WTC11 (cell line): ENCODE measurements at regions not wholly inside any gene's neighbourhood (a gene's known extent, or its start where the extent isn't known, plus 50 kb on each side); places are given as distances from the start of the nearest gene placed in this dataset.

ENCODE experiments used
- ATAC-seq: fragments of 200-7000 bp; cut with Tn5 transposase; 2 replicates; pipeline ENCODE4 v1.10.0; 2021; ENCODE audit warnings: mild to moderate bottlenecking, moderate library complexity
- CTCF ChIA-PET: fragments of 300-600 bp; sonication (Branson Sonifier 250); formaldehyde crosslinking; loops from one replicate; lab custom pipeline; 2021; ENCODE audit warnings: antibody characterized with exemption; lab: Charles Lee
- POLR2A ChIA-PET: fragments of 350-600 bp; sonication (Branson Sonifier 250); formaldehyde crosslinking; loops from one replicate; lab custom pipeline; 2021; ENCODE audit warnings: antibody characterized with exemption; lab: Charles Lee
- DNase-seq: peaks from one replicate; pipeline ENCODE4 v3.0.0; 2021; ENCODE audit warnings: low spot score
- H3K27ac Mint-ChIP-seq: 2 replicates; pipeline ENCODE4 v1.8.0; 2021; ENCODE audit warnings: mixed read lengths
- H3K27me3 Mint-ChIP-seq: 2 replicates; pipeline ENCODE4 v1.8.0; 2021; ENCODE audit warnings: low read depth, mild to moderate bottlenecking, moderate library complexity, mixed read lengths
- H3K36me3 Mint-ChIP-seq: 2 replicates; pipeline ENCODE4 v1.8.0; 2021; ENCODE audit warnings: mixed read lengths
- H3K4me1 Mint-ChIP-seq: 2 replicates; pipeline ENCODE4 v1.8.0; 2022; ENCODE audit warnings: mixed read lengths
- H3K4me3 Mint-ChIP-seq: 2 replicates; pipeline ENCODE4 v1.8.0; 2021; ENCODE audit warnings: mild to moderate bottlenecking, moderate library complexity, mixed read lengths
- H3K9me3 Mint-ChIP-seq: 2 replicates; pipeline ENCODE4 v1.8.0; 2021; ENCODE audit warnings: mixed read lengths
- CBFB ChIP-seq: sonication (generic); formaldehyde crosslinking; IDR thresholded peaks from 2 replicates; pipeline ENCODE4 v1.8.1; 2022; ENCODE audit warnings: mild to moderate bottlenecking, low read depth, missing genetic modification reagents
- ELF4 ChIP-seq: sonication (generic); formaldehyde crosslinking; IDR thresholded peaks from 2 replicates; pipeline ENCODE4 v1.8.1; 2022; ENCODE audit warnings: low read depth, mild to moderate bottlenecking, moderate library complexity, missing genetic modification reagents
- ESRRA ChIP-seq: sonication (generic); formaldehyde crosslinking; IDR thresholded peaks from 2 replicates; pipeline ENCODE4 v1.8.1; 2022; ENCODE audit warnings: mild to moderate bottlenecking, missing genetic modification reagents, borderline replicate concordance
- FOXJ3 ChIP-seq: sonication (generic); formaldehyde crosslinking; IDR thresholded peaks from 2 replicates; pipeline ENCODE4 v1.9.0; 2021; ENCODE audit warnings: missing genetic modification reagents, mild to moderate bottlenecking, borderline replicate concordance
- GABPB1 ChIP-seq: sonication (generic); formaldehyde crosslinking; IDR thresholded peaks from 2 replicates; pipeline ENCODE4 v1.8.1; 2023; ENCODE audit warnings: mild to moderate bottlenecking, missing genetic modification reagents
- GTF2I ChIP-seq: fragments of 250-450 bp; sonication (Bioruptor Pico); conservative IDR thresholded peaks from 2 replicates; pipeline ENCODE4 v1.4.0; 2021; ENCODE audit warnings: mild to moderate bottlenecking
- JUN ChIP-seq: sonication (generic); formaldehyde crosslinking; IDR thresholded peaks from 2 replicates; pipeline ENCODE4 v1.8.0; 2023; ENCODE audit warnings: mild to moderate bottlenecking, missing genetic modification reagents
- MXD4 ChIP-seq: fragments of 250-450 bp; sonication (Bioruptor Pico); IDR thresholded peaks from 2 replicates; pipeline ENCODE4 v1.8.0; 2021; ENCODE audit warnings: mild to moderate bottlenecking, moderate library complexity, borderline replicate concordance
- MYBL2 ChIP-seq: sonication (generic); formaldehyde crosslinking; IDR thresholded peaks from 2 replicates; pipeline ENCODE4 v1.8.1; 2023; ENCODE audit warnings: mild to moderate bottlenecking, moderate library complexity, missing genetic modification reagents
- NFYB ChIP-seq: sonication (generic); formaldehyde crosslinking; conservative IDR thresholded peaks from 2 replicates; pipeline ENCODE4 v1.8.0; 2022; ENCODE audit warnings: low read depth, missing genetic modification reagents
- NR2C2 ChIP-seq: sonication (generic); formaldehyde crosslinking; IDR thresholded peaks from 2 replicates; pipeline ENCODE4 v1.8.0; 2022; ENCODE audit warnings: mild to moderate bottlenecking, missing genetic modification reagents
- NR3C1 ChIP-seq: sonication (generic); formaldehyde crosslinking; conservative IDR thresholded peaks from 2 replicates; pipeline ENCODE4 v1.8.1; 2023; ENCODE audit warnings: low read depth, mild to moderate bottlenecking, missing genetic modification reagents
- SMAD3 ChIP-seq: sonication (generic); formaldehyde crosslinking; IDR thresholded peaks from 2 replicates; pipeline ENCODE4 v1.8.0; 2022; ENCODE audit warnings: missing genetic modification reagents, mild to moderate bottlenecking, borderline replicate concordance
- SOX15 ChIP-seq: fragments of 250-450 bp; sonication (Bioruptor Pico); IDR thresholded peaks from 2 replicates; pipeline ENCODE4 v1.9.0; 2021; ENCODE audit warnings: mild to moderate bottlenecking
- SP1 ChIP-seq: sonication (generic); formaldehyde crosslinking; conservative IDR thresholded peaks from 2 replicates; pipeline ENCODE4 v1.8.1; 2022; ENCODE audit warnings: missing genetic modification reagents
- TEAD1 ChIP-seq: sonication (generic); formaldehyde crosslinking; IDR thresholded peaks from 2 replicates; pipeline ENCODE4 v1.8.0; 2022; ENCODE audit warnings: mild to moderate bottlenecking, missing genetic modification reagents
- ZNF219 ChIP-seq: sonication (generic); formaldehyde crosslinking; IDR thresholded peaks from 2 replicates; pipeline ENCODE4 v1.8.0; 2023; ENCODE audit warnings: missing genetic modification reagents, mild to moderate bottlenecking, borderline replicate concordance
- ZNF416 ChIP-seq: fragments of 250-450 bp; sonication (Bioruptor Pico); IDR thresholded peaks from 2 replicates; pipeline ENCODE4 v1.9.0; 2021; ENCODE audit warnings: mild to moderate bottlenecking, inconsistent platforms
- TF ChIP-seq, protein P1 (sequence below): fragments of 250-450 bp; sonication (Bioruptor Pico); IDR thresholded peaks from 2 replicates; pipeline ENCODE4 v1.9.0; 2021; ENCODE audit warnings: mild to moderate bottlenecking
- TF ChIP-seq, protein P2 (sequence below): fragments of 250-450 bp; sonication (Bioruptor Pico); IDR thresholded peaks from 2 replicates; pipeline ENCODE4 v1.9.0; 2021; ENCODE audit warnings: moderate library complexity, mild to moderate bottlenecking, inconsistent platforms, borderline replicate concordance
- TF ChIP-seq, protein P3 (sequence below): sonication (generic); formaldehyde crosslinking; conservative IDR thresholded peaks from 2 replicates; pipeline ENCODE4 v1.8.1; 2022; ENCODE audit warnings: mild to moderate bottlenecking, missing genetic modification reagents
- TF ChIP-seq, protein P4 (sequence below): sonication (generic); formaldehyde crosslinking; IDR thresholded peaks from 2 replicates; pipeline ENCODE4 v1.8.1; 2022; ENCODE audit warnings: mild to moderate bottlenecking, moderate library complexity, missing genetic modification reagents
- TF ChIP-seq, protein P5 (sequence below): sonication (generic); formaldehyde crosslinking; IDR thresholded peaks from 2 replicates; pipeline ENCODE4 v1.8.1; 2022; ENCODE audit warnings: mild to moderate bottlenecking, missing genetic modification reagents, moderate library complexity, borderline replicate concordance
- TF ChIP-seq, protein P6 (sequence below): fragments of 250-450 bp; sonication (Bioruptor Pico); IDR thresholded peaks from 2 replicates; pipeline ENCODE4 v2.1.2; 2022; ENCODE audit warnings: mild to moderate bottlenecking, moderate library complexity

DNA sequence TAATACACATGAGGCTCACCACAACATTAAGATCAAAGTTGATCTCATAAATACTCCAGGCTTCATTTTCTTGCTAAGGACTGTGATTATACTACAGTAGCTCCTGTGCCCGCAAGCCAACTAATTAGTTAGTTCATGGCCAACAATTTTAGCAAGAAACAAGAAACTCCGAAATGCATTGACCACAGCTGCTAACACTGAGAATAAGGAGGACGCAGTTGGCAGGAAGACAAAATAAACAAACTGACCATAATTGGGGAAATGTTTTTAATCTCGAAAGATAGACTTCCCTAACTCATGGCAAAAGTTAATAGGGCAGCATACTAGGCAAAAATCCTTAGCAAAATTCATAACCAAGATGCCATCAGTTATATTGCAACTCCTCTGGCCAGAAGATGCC, 115.5 kb upstream of the SPEF2 start:
- DNase-seq (no peak), ATAC-seq (no peak)
- peaks cover 17% of the 10 kb centered on the region for H3K36me3 Mint-ChIP-seq
- H3K27ac Mint-ChIP-seq, result no peak overlapping the region
- no peaks in the 10 kb centered on the region; the same call in 1 of the 2 replicates for H3K27me3 Mint-ChIP-seq
- no peaks in the 10 kb centered on the region for H3K4me1 Mint-ChIP-seq
- TF ChIP-seq, protein P1, sequence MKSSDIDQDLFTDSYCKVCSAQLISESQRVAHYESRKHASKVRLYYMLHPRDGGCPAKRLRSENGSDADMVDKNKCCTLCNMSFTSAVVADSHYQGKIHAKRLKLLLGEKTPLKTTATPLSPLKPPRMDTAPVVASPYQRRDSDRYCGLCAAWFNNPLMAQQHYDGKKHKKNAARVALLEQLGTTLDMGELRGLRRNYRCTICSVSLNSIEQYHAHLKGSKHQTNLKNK, result no peak
- TF ChIP-seq FOXJ3 (no peak), SMAD3 (CRISPR knock-in tag) (no peak), NR2C2 (no peak), ZNF219 (CRISPR knock-in tag) (no peak)
- TF ChIP-seq, protein P2, sequence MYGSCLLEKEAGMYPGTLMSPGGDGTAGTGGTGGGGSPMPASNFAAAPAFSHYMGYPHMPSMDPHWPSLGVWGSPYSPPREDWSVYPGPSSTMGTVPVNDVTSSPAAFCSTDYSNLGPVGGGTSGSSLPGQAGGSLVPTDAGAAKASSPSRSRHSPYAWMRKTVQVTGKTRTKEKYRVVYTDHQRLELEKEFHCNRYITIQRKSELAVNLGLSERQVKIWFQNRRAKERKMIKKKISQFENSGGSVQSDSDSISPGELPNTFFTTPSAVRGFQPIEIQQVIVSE (CRISPR knock-in tag), result no peak
- TF ChIP-seq, protein P3, sequence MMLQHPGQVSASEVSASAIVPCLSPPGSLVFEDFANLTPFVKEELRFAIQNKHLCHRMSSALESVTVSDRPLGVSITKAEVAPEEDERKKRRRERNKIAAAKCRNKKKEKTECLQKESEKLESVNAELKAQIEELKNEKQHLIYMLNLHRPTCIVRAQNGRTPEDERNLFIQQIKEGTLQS, result no peak
- ChIA-PET POLR2A (no interaction called here), CTCF (no interaction called here)
- no peak overlapping the region for H3K4me3 Mint-ChIP-seq
- peaks cover 37% of the 10 kb centered on the region for H3K9me3 Mint-ChIP-seq

DNA sequence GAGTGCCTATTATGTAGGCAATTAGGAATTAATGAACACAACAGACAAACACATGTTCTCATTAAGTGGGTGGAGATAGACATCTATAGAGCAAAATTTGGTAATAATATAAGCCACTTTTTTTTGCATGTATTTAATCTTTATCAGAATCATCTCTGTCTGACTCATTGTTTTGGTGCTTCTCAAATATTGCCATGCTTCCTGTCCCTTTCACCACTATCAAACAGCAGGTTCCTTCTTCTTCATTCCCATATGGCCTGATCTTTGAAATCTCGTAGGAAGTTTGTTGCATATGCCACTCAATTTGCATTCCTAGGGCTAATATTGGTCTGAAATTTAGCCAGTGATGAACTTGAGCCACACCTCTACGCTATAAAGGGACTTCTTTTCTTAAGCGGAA, 128.9 kb upstream of the SPEF2 start:
- POLR2A ChIA-PET, result no interaction called here
- TF ChIP-seq GTF2I (CRISPR knock-in tag) (no peak), TEAD1 (CRISPR knock-in tag) (no peak), SOX15 (CRISPR knock-in tag) (no peak), SP1 (CRISPR knock-in tag) (no peak), ELF4 (CRISPR knock-in tag) (no peak)
- TF ChIP-seq, protein P4, sequence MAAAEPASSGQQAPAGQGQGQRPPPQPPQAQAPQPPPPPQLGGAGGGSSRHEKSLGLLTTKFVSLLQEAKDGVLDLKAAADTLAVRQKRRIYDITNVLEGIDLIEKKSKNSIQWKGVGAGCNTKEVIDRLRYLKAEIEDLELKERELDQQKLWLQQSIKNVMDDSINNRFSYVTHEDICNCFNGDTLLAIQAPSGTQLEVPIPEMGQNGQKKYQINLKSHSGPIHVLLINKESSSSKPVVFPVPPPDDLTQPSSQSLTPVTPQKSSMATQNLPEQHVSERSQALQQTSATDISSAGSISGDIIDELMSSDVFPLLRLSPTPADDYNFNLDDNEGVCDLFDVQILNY (CRISPR knock-in tag), result no peak
- ATAC-seq, result no peak
- Mint-ChIP-seq H3K4me3 (no peak overlapping the region), H3K9me3 (peaks cover 7% of the 10 kb centered on the region), H3K36me3 (no peaks in the 10 kb centered on the region), H3K27me3 (no peaks in the 10 kb centered on the region), H3K27ac (no peak overlapping the region), H3K4me1 (peaks cover 31% of the 10 kb centered on the region)
- no peak for DNase-seq
- CTCF ChIA-PET, result no interaction called here

DNA sequence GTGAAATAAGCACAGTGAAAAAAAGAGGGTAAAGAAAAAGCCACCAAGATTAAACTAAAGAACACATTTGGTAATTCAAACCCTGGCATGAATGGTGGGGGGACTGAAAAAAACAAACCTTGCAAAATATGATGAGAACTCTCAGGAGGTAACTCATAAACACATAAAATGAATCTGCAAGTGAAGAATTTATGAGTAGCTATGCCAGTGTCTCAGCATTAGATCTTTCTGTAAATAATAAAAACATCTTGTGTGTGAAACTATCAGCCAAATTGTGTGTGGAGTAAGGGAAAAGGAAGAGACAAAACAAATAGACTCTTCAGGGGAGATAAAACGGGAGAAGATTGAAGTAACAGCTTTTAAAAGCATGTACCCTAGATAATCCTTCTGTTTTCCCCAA, 129.6 kb upstream of the SPEF2 start:
- Mint-ChIP-seq H3K27me3 (no peaks in the 10 kb centered on the region), H3K4me3 (no peak overlapping the region), H3K9me3 (peaks cover 4% of the 10 kb centered on the region; the same call in 1 of the 2 replicates), H3K36me3 (no peaks in the 10 kb centered on the region), H3K27ac (no peak overlapping the region), H3K4me1 (peaks cover 37% of the 10 kb centered on the region)
- DNase-seq, result no peak
- ATAC-seq, result no peak
- ChIA-PET POLR2A (no interaction called here), CTCF (no interaction called here)
- TF ChIP-seq FOXJ3 (no peak), GABPB1 (CRISPR knock-in tag) (no peak), MYBL2 (CRISPR knock-in tag) (no peak), ESRRA (CRISPR knock-in tag) (no peak), NFYB (no peak), ZNF416 (CRISPR knock-in tag) (no peak), TEAD1 (CRISPR knock-in tag) (no peak), NR3C1 (no peak), CBFB (CRISPR knock-in tag) (no peak), JUN (CRISPR knock-in tag) (no peak), MXD4 (CRISPR knock-in tag) (no peak)
- TF ChIP-seq, protein P5, sequence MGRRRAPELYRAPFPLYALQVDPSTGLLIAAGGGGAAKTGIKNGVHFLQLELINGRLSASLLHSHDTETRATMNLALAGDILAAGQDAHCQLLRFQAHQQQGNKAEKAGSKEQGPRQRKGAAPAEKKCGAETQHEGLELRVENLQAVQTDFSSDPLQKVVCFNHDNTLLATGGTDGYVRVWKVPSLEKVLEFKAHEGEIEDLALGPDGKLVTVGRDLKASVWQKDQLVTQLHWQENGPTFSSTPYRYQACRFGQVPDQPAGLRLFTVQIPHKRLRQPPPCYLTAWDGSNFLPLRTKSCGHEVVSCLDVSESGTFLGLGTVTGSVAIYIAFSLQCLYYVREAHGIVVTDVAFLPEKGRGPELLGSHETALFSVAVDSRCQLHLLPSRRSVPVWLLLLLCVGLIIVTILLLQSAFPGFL, result no peak
- TF ChIP-seq, protein P1, result no peak
- TF ChIP-seq, protein P6, sequence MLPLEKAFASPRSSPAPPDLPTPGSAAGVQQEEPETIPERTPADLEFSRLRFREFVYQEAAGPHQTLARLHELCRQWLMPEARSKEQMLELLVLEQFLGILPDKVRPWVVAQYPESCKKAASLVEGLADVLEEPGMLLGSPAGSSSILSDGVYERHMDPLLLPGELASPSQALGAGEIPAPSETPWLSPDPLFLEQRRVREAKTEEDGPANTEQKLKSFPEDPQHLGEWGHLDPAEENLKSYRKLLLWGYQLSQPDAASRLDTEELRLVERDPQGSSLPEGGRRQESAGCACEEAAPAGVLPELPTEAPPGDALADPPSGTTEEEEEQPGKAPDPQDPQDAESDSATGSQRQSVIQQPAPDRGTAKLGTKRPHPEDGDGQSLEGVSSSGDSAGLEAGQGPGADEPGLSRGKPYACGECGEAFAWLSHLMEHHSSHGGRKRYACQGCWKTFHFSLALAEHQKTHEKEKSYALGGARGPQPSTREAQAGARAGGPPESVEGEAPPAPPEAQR, result no peak
- TF ChIP-seq, protein P2 (CRISPR knock-in tag), result no peak
